Tibial nerve (tissue), 3 donors: ENCODE measurements at regions not wholly inside any gene's neighbourhood (a gene's known extent, or its start where the extent isn't known, plus 50 kb on each side); places are given as distances from the start of the nearest gene placed in this dataset.

Experiments used
- POLR2A ChIP-seq, 2 donors: fragments of 450-650 bp; IDR thresholded peaks; one replicate each; pipeline ENCODE4 v1.6.1; 2017; ENCODE audit warnings: antibody characterized with exemption in 2 of 2, mild to moderate bottlenecking in 2 of 2, moderate library complexity in 2 of 2
- TF ChIP-seq, protein P1 (sequence below), 5 experiments: fragments of 200-600 bp in 3 of 5; fragments of 450-650 bp in 2 of 5; sonication (generic) in 3 of 5; IDR thresholded peaks; one replicate each; pipeline ENCODE4 v1.5.1; 2016 to 2019; ENCODE audit warnings: antibody characterized with exemption in 5 of 5, mild to moderate bottlenecking in 3 of 5, moderate library complexity in 2 of 5

DNA sequence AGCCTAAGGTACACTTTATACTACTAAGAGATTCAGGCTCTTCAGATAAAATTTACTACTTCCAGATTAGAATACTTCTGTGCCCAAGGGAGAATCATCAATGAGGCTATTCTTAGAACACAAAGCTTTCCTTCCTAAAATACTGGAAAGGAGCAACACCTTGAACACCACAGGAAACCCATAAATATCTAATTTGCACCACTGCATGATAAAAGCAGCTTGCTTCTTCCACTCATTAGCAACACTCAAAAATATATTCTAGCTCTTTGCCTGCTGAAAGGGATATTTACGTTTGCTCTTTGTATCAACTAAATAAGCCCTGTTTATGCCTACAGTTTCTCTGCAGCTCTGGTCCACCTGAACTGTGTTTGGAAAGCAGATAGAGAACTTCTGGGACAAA lies 284.3 kb downstream of the RWDD3 start:
- TF ChIP-seq, protein P1, sequence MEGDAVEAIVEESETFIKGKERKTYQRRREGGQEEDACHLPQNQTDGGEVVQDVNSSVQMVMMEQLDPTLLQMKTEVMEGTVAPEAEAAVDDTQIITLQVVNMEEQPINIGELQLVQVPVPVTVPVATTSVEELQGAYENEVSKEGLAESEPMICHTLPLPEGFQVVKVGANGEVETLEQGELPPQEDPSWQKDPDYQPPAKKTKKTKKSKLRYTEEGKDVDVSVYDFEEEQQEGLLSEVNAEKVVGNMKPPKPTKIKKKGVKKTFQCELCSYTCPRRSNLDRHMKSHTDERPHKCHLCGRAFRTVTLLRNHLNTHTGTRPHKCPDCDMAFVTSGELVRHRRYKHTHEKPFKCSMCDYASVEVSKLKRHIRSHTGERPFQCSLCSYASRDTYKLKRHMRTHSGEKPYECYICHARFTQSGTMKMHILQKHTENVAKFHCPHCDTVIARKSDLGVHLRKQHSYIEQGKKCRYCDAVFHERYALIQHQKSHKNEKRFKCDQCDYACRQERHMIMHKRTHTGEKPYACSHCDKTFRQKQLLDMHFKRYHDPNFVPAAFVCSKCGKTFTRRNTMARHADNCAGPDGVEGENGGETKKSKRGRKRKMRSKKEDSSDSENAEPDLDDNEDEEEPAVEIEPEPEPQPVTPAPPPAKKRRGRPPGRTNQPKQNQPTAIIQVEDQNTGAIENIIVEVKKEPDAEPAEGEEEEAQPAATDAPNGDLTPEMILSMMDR (IDR thresholded peaks at IDR 0.05) = no peak
- no peak for TF ChIP-seq POLR2A (IDR thresholded peaks at IDR 0.05)
